Testis (tissue), 2 donors: ENCODE measurements at regions not wholly inside any gene's neighbourhood (a gene's known extent, or its start where the extent isn't known, plus 50 kb on each side); places are given as distances from the start of the nearest gene placed in this dataset.

Source experiments
- CTCF ChIP-seq, 3 experiments: fragments of 450-650 bp in 2 of 3; fragments of 200-600 bp in 1 of 3; sonication (generic) in 1 of 3; IDR thresholded peaks; one replicate each; pipeline ENCODE4 v1.5.1; 2016 to 2019; ENCODE audit warnings: antibody characterized with exemption in 3 of 3, mild to moderate bottlenecking in 2 of 3, moderate library complexity in 1 of 3
- POLR2A ChIP-seq: fragments of 450-650 bp; IDR thresholded peaks from one replicate; pipeline ENCODE4 v1.6.1; 2017; ENCODE audit warnings: antibody characterized with exemption, mild to moderate bottlenecking, moderate library complexity

- TF ChIP-seq CTCF (IDR thresholded peaks at IDR 0.05) (no peak), POLR2A (no peak)
These were observed 64.5 kb upstream of the CHRM3 start for GRCh38 chr1:239321877-239322276.
